GM23338 (cell line): ENCODE measurements at regions not wholly inside any gene's neighbourhood (a gene's known extent, or its start where the extent isn't known, plus 50 kb on each side); places are given as distances from the start of the nearest gene placed in this dataset.

Source experiments
- ATAC-seq: fragments of 200-7000 bp; cut with Tn5 transposase; 3 replicates; pipeline ENCODE4 v1.9.1; 2020
- DNase-seq: peaks from one replicate; pipeline ENCODE4 v3.0.0-alpha.2; 2015; ENCODE audit warnings: low spot score
- H2AFZ ChIP-seq: fragments of 200-600 bp; sonication (generic); 2 replicates; pipeline ENCODE4 v1.8.0; 2016; ENCODE audit warnings: antibody characterized with exemption, mild to moderate bottlenecking, moderate library complexity
- H3F3A ChIP-seq: fragments of 200-600 bp; sonication (generic); replicated peaks from 2 replicates; pipeline ENCODE4 v1.8.0; 2017; ENCODE audit warnings: antibody characterized with exemption, mixed run types, low read depth
- H3K27ac ChIP-seq: fragments of 200-600 bp; sonication (generic); 2 replicates; pipeline ENCODE4 v1.6.1; 2016; ENCODE audit warnings: low read depth
- H3K27me3 ChIP-seq: fragments of 200-600 bp; sonication (generic); 2 replicates; pipeline ENCODE4 v1.8.0; 2016; ENCODE audit warnings: mild to moderate bottlenecking, mixed run types, moderate library complexity; ENCODE audit not compliant: insufficient read depth
- H3K36me3 ChIP-seq: fragments of 200-600 bp; sonication (generic); 2 replicates; pipeline ENCODE4 v1.8.0; 2016; ENCODE audit warnings: mild to moderate bottlenecking; ENCODE audit not compliant: insufficient read depth
- H3K4me1 ChIP-seq: fragments of 200-600 bp; sonication (generic); 2 replicates; pipeline ENCODE4 v1.8.0; 2016; ENCODE audit warnings: mild to moderate bottlenecking, moderate library complexity; ENCODE audit not compliant: insufficient read depth
- H3K4me2 ChIP-seq: fragments of 200-600 bp; sonication (generic); 2 replicates; pipeline ENCODE4 v1.7.1; 2017; ENCODE audit warnings: mixed run types
- H3K4me3 ChIP-seq: fragments of 200-600 bp; sonication (generic); 2 replicates; pipeline ENCODE4 v1.6.1; 2016; ENCODE audit warnings: mixed run types
- H3K79me2 ChIP-seq: fragments of 200-600 bp; sonication (generic); replicated peaks from 2 replicates; pipeline ENCODE4 v1.8.0; 2017; ENCODE audit warnings: mild to moderate bottlenecking; ENCODE audit not compliant: insufficient read depth
- H3K9me2 ChIP-seq: fragments of 200-600 bp; sonication (generic); 2 replicates; pipeline ENCODE4 v1.8.0; 2017; ENCODE audit not compliant: insufficient read depth
- H4K20me1 ChIP-seq: fragments of 200-600 bp; sonication (generic); replicated peaks from 2 replicates; pipeline ENCODE4 v1.8.0; 2017; ENCODE audit warnings: mild to moderate bottlenecking; ENCODE audit not compliant: insufficient read depth
- H3K27ac Mint-ChIP-seq: 2 replicates; pipeline ENCODE4 v1.8.0; 2020; ENCODE audit warnings: inconsistent platforms, mild to moderate bottlenecking, moderate library complexity, mixed read lengths
- H3K27me3 Mint-ChIP-seq: 3 replicates; pipeline ENCODE4 v1.8.0; 2022; ENCODE audit warnings: low read depth, mild to moderate bottlenecking, moderate library complexity, mixed read lengths, inconsistent platforms; ENCODE audit not compliant: insufficient read depth, poor library complexity
- H3K36me3 Mint-ChIP-seq: 3 replicates; pipeline ENCODE4 v1.8.0; 2021; ENCODE audit warnings: low read depth, mild to moderate bottlenecking, inconsistent platforms, moderate library complexity, mixed read lengths
- H3K4me1 Mint-ChIP-seq: 3 replicates; pipeline ENCODE4 v1.8.0; 2020; ENCODE audit warnings: mild to moderate bottlenecking, inconsistent platforms, mixed read lengths
- H3K4me3 Mint-ChIP-seq: 3 replicates; pipeline ENCODE4 v1.8.0; 2021; ENCODE audit warnings: moderate library complexity, mild to moderate bottlenecking, inconsistent platforms, mixed read lengths
- H3K9me3 Mint-ChIP-seq: 3 replicates; pipeline ENCODE4 v1.8.0; 2020; ENCODE audit warnings: moderate library complexity, mild to moderate bottlenecking, inconsistent platforms, mixed read lengths
- CREB1 ChIP-seq: fragments of 250-450 bp; sonication (Bioruptor Pico); IDR thresholded peaks from 2 replicates; pipeline ENCODE4 v1.5.0; 2020; ENCODE audit warnings: low read depth, mild to moderate bottlenecking, moderate library complexity
- CTCF ChIP-seq, 2 experiments: fragments of 200-600 bp in 1 of 2; sonication (generic) in 1 of 2; conservative IDR thresholded peaks; 2 replicates each; pipeline versions ENCODE4 v1.5.1 to v1.6.1; 2016 to 2017; ENCODE audit warnings: antibody characterized with exemption in 2 of 2, low read depth in 2 of 2, mild to moderate bottlenecking in 2 of 2, moderate library complexity in 1 of 2
- ETS1 ChIP-seq: IDR thresholded peaks from 2 replicates; pipeline ENCODE4 v1.6.1; 2016; ENCODE audit warnings: antibody characterized with exemption
- EZH2 ChIP-seq: fragments of 200-600 bp; sonication (generic); IDR thresholded peaks from one replicate; pipeline ENCODE4 v1.8.0; 2017; ENCODE audit warnings: antibody characterized with exemption, mild to moderate bottlenecking, low read depth; ENCODE audit not compliant: unreplicated experiment
- EZH2phosphoT487 ChIP-seq: fragments of 200-600 bp; sonication (generic); IDR thresholded peaks from one replicate; pipeline ENCODE4 v1.8.1; 2018; ENCODE audit warnings: antibody characterized with exemption; ENCODE audit not compliant: unreplicated experiment
- JUNB ChIP-seq: IDR thresholded peaks from one replicate; pipeline ENCODE4 v1.6.1; 2016; ENCODE audit warnings: antibody characterized with exemption; ENCODE audit not compliant: unreplicated experiment
- NANOG ChIP-seq: IDR thresholded peaks from 2 replicates; pipeline ENCODE4 v1.6.1; 2016; ENCODE audit warnings: antibody characterized with exemption, borderline replicate concordance
- POLR2AphosphoS5 ChIP-seq: IDR thresholded peaks from 2 replicates; pipeline ENCODE4 v1.6.1; 2016; ENCODE audit warnings: antibody characterized with exemption, low read depth
- REST ChIP-seq: IDR thresholded peaks from one replicate; pipeline ENCODE4 v1.6.1; 2018; ENCODE audit warnings: antibody characterized with exemption; ENCODE audit not compliant: unreplicated experiment
- STAT1 ChIP-seq: IDR thresholded peaks from one replicate; pipeline ENCODE4 v1.6.1; 2016; ENCODE audit warnings: antibody characterized with exemption; ENCODE audit not compliant: unreplicated experiment
- ZNF114 ChIP-seq: fragments of 250-450 bp; sonication (Bioruptor Pico); IDR thresholded peaks from 2 replicates; pipeline ENCODE4 v1.5.0; 2020; ENCODE audit warnings: mild to moderate bottlenecking, moderate library complexity
- ZNF331 ChIP-seq: fragments of 250-450 bp; sonication (Bioruptor Pico); IDR thresholded peaks from 2 replicates; pipeline ENCODE4 v1.5.0; 2020; ENCODE audit warnings: low read depth, mild to moderate bottlenecking, moderate library complexity
- TF ChIP-seq, protein P1 (sequence below): fragments of 250-450 bp; sonication (Bioruptor Pico); IDR thresholded peaks from 2 replicates; pipeline ENCODE4 v1.5.0; 2020; ENCODE audit warnings: mild to moderate bottlenecking, moderate library complexity

- peaks cover 9% of the 10 kb centered on the region for H3K4me1 Mint-ChIP-seq
- no peak overlapping the region for H3K4me3 Mint-ChIP-seq
- H3K27ac ChIP-seq = no peak overlapping the region
- TF ChIP-seq CTCF (conservative IDR thresholded peaks at IDR 0.05; ENCODE audit: low read depth in 2 of 2) (no peak), CREB1 (CRISPR knock-in tag) (no peak), REST (no peak), ZNF331 (CRISPR knock-in tag) (no peak), JUNB (no peak), STAT1 (no peak), EZH2 (no peak), EZH2phosphoT487 (no peak), POLR2AphosphoS5 (no peak), ETS1 (no peak), NANOG (no peak), ZNF114 (CRISPR knock-in tag) (no peak)
- TF ChIP-seq, protein P1, sequence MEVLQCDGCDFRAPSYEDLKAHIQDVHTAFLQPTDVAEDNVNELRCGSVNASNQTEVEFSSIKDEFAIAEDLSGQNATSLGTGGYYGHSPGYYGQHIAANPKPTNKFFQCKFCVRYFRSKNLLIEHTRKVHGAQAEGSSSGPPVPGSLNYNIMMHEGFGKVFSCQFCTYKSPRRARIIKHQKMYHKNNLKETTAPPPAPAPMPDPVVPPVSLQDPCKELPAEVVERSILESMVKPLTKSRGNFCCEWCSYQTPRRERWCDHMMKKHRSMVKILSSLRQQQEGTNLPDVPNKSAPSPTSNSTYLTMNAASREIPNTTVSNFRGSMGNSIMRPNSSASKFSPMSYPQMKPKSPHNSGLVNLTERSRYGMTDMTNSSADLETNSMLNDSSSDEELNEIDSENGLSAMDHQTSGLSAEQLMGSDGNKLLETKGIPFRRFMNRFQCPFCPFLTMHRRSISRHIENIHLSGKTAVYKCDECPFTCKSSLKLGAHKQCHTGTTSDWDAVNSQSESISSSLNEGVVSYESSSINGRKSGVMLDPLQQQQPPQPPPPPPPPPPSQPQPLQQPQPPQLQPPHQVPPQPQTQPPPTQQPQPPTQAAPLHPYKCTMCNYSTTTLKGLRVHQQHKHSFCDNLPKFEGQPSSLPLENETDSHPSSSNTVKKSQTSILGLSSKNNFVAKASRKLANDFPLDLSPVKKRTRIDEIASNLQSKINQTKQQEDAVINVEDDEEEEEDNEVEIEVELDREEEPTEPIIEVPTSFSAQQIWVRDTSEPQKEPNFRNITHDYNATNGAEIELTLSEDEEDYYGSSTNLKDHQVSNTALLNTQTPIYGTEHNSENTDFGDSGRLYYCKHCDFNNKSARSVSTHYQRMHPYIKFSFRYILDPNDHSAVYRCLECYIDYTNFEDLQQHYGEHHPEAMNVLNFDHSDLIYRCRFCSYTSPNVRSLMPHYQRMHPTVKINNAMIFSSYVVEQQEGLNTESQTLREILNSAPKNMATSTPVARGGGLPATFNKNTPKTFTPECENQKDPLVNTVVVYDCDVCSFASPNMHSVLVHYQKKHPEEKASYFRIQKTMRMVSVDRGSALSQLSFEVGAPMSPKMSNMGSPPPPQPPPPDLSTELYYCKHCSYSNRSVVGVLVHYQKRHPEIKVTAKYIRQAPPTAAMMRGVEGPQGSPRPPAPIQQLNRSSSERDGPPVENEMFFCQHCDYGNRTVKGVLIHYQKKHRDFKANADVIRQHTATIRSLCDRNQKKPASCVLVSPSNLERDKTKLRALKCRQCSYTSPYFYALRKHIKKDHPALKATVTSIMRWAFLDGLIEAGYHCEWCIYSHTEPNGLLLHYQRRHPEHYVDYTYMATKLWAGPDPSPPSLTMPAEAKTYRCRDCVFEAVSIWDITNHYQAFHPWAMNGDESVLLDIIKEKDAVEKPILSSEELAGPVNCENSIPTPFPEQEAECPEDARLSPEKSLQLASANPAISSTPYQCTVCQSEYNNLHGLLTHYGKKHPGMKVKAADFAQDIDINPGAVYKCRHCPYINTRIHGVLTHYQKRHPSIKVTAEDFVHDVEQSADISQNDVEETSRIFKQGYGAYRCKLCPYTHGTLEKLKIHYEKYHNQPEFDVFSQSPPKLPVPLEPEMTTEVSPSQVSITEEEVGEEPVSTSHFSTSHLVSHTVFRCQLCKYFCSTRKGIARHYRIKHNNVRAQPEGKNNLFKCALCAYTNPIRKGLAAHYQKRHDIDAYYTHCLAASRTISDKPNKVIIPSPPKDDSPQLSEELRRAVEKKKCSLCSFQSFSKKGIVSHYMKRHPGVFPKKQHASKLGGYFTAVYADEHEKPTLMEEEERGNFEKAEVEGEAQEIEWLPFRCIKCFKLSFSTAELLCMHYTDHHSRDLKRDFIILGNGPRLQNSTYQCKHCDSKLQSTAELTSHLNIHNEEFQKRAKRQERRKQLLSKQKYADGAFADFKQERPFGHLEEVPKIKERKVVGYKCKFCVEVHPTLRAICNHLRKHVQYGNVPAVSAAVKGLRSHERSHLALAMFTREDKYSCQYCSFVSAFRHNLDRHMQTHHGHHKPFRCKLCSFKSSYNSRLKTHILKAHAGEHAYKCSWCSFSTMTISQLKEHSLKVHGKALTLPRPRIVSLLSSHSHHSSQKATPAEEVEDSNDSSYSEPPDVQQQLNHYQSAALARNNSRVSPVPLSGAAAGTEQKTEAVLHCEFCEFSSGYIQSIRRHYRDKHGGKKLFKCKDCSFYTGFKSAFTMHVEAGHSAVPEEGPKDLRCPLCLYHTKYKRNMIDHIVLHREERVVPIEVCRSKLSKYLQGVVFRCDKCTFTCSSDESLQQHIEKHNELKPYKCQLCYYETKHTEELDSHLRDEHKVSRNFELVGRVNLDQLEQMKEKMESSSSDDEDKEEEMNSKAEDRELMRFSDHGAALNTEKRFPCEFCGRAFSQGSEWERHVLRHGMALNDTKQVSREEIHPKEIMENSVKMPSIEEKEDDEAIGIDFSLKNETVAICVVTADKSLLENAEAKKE (CRISPR knock-in tag) = no peak
- H3K4me3 ChIP-seq = no peak overlapping the region
- ATAC-seq (no peak), DNase-seq (no peak)
- peaks cover 1% of the 10 kb centered on the region for H3K27me3 Mint-ChIP-seq
- H3K36me3 ChIP-seq = no peaks in the 10 kb centered on the region
- no peak overlapping the region for H3K4me2 ChIP-seq
- H3F3A ChIP-seq = no peaks in the 10 kb centered on the region
- H3K4me1 ChIP-seq = no peaks in the 10 kb centered on the region
- peaks cover 8% of the 10 kb centered on the region; the same call in 2 of the 3 replicates for H3K36me3 Mint-ChIP-seq
- no peak overlapping the region for H2AFZ ChIP-seq
- peaks cover 6% of the 10 kb centered on the region for H3K9me3 Mint-ChIP-seq
- no peaks in the 10 kb centered on the region for H3K79me2 ChIP-seq
- H4K20me1 ChIP-seq = no peaks in the 10 kb centered on the region
- H3K27me3 ChIP-seq = no peaks in the 10 kb centered on the region
- no peak overlapping the region for H3K27ac Mint-ChIP-seq
- 0 out of 2 replicates have a peak, but pooled peaks cover 2% of the 10 kb centered on the region for H3K9me2 ChIP-seq
Observed at GRCh38 chr4:86544310-86544966, 49.7 kb upstream of the PTPN13 start.
